Stomach (tissue), 4 donors: ENCODE measurements at regions not wholly inside any gene's neighbourhood (a gene's known extent, or its start where the extent isn't known, plus 50 kb on each side); places are given as distances from the start of the nearest gene placed in this dataset.

Experiments used
- EP300 ChIP-seq: sonication (generic); formaldehyde crosslinking; IDR thresholded peaks from one replicate; pipeline ENCODE4 v1.6.1; 2017; ENCODE audit warnings: antibody characterized with exemption
- POLR2A ChIP-seq, 4 donors: fragments of 450-650 bp; IDR thresholded peaks; one replicate each; pipeline ENCODE4 v1.6.1; 2016; ENCODE audit warnings: antibody characterized with exemption in 4 of 4, control low read depth in 2 of 4, mild to moderate bottlenecking in 1 of 4, moderate library complexity in 1 of 4
- POLR2AphosphoS5 ChIP-seq, 3 donors: sonication (generic); formaldehyde crosslinking; IDR thresholded peaks; one replicate each; pipeline ENCODE4 v1.6.1; 2016; ENCODE audit warnings: antibody characterized with exemption in 3 of 3
- TF ChIP-seq, protein P1 (sequence below), 7 experiments: fragments of 450-650 bp in 4 of 7; fragments of 200-600 bp in 3 of 7; sonication (generic) in 3 of 7; IDR thresholded peaks; one replicate each; pipeline ENCODE4 v1.5.1; 2016 to 2019; ENCODE audit warnings: antibody characterized with exemption in 7 of 7, control low read depth in 2 of 7, mild to moderate bottlenecking in 1 of 7

DNA sequence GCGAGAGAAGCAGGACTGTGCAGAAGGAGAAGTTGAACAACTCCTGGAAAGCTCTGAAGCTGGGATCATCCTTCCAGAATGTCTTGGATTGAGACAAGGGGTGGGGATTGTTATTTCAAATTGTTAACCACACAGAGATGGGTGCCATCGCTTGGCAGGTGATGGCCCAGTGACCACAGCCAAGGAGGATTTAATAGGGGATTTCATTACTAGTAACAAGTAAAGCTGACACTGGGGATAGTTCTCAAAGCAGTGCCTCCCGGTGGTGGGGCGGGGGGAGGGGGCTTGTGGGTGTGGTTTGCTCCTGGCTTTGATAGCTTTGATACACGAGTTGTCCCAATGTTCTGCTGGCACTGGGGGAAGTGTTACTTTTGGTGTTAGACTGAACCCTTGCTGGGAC lies 59.2 kb downstream of the ZNF503 start:
- TF ChIP-seq POLR2AphosphoS5 (IDR thresholded peaks at IDR 0.05) (no peak), POLR2A (IDR thresholded peaks at IDR 0.05) (no peak), EP300 (no peak)
- TF ChIP-seq, protein P1, sequence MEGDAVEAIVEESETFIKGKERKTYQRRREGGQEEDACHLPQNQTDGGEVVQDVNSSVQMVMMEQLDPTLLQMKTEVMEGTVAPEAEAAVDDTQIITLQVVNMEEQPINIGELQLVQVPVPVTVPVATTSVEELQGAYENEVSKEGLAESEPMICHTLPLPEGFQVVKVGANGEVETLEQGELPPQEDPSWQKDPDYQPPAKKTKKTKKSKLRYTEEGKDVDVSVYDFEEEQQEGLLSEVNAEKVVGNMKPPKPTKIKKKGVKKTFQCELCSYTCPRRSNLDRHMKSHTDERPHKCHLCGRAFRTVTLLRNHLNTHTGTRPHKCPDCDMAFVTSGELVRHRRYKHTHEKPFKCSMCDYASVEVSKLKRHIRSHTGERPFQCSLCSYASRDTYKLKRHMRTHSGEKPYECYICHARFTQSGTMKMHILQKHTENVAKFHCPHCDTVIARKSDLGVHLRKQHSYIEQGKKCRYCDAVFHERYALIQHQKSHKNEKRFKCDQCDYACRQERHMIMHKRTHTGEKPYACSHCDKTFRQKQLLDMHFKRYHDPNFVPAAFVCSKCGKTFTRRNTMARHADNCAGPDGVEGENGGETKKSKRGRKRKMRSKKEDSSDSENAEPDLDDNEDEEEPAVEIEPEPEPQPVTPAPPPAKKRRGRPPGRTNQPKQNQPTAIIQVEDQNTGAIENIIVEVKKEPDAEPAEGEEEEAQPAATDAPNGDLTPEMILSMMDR (IDR thresholded peaks at IDR 0.05), result no peak
